GM12878 (cell line): ENCODE measurements at regions not wholly inside any gene's neighbourhood (a gene's known extent, or its start where the extent isn't known, plus 50 kb on each side); places are given as distances from the start of the nearest gene placed in this dataset.

Source experiments
- BHLHE40 ChIP-seq, 2 experiments: fragments of 450-650 bp in 1 of 2; IDR thresholded peaks; 2 replicates each; pipeline ENCODE4 v1.6.1; 2011 to 2017; ENCODE audit warnings: low read depth in 2 of 2, borderline replicate concordance in 1 of 2, improper control_type of control experiment in 1 of 2, low read length in 1 of 2, mild to moderate bottlenecking in 1 of 2
- CTCF ChIP-seq, 3 experiments: IDR thresholded peaks in 2 of 3; conservative IDR thresholded peaks in 1 of 3; 2 replicates each; pipeline ENCODE4 v1.5.1; 2011; ENCODE audit warnings: low read depth in 3 of 3, low read length in 3 of 3, mild to moderate bottlenecking in 3 of 3, control low read depth in 2 of 3, moderate library complexity in 2 of 3, inconsistent platforms in 1 of 3, mixed read lengths in 1 of 3; ENCODE audit not compliant: control insufficient read depth in 2 of 3, insufficient read depth in 1 of 3; ENCODE audit errors: extremely low read depth in 1 of 3
- EZH2 ChIP-seq: IDR thresholded peaks from 2 replicates; pipeline ENCODE4 v1.6.1; 2012; ENCODE audit warnings: low read depth, mild to moderate bottlenecking, control low read depth, inconsistent platforms, low read length, borderline replicate concordance; ENCODE audit not compliant: control insufficient read depth
- PKNOX1 ChIP-seq: fragments of 450-650 bp; IDR thresholded peaks from 2 replicates; pipeline ENCODE4 v1.6.1; 2016; ENCODE audit warnings: mild to moderate bottlenecking
- POLR2A ChIP-seq: IDR thresholded peaks from 2 replicates; pipeline ENCODE4 v1.6.1; 2011; ENCODE audit warnings: low read depth, mild to moderate bottlenecking, low read length
- RFX5 ChIP-seq: IDR thresholded peaks from 2 replicates; pipeline ENCODE4 v1.6.1; 2011; ENCODE audit warnings: low read depth, low read length, improper control_type of control experiment
- USF2 ChIP-seq: IDR thresholded peaks from 2 replicates; pipeline ENCODE4 v1.6.1; 2011; ENCODE audit warnings: low read depth, low read length, improper control_type of control experiment, borderline replicate concordance

- TF ChIP-seq PKNOX1: no peak
- no peak for TF ChIP-seq EZH2
- TF ChIP-seq BHLHE40 (IDR thresholded peaks at IDR 0.05; ENCODE audit: borderline replicate concordance in 1 of 2, low read depth in 2 of 2, low read length in 1 of 2): no peak
- no peak for TF ChIP-seq CTCF (IDR thresholded peaks at IDR 0.05 in 2 of 3, conservative IDR thresholded peaks at IDR 0.05 in 1 of 3; ENCODE audit: control insufficient read depth in 2 of 3, extremely low read depth in 1 of 3, insufficient read depth in 1 of 3, low read depth in 3 of 3, low read length in 3 of 3)
- TF ChIP-seq USF2: no peak
- no peak for TF ChIP-seq POLR2A
- no peak for TF ChIP-seq RFX5
Observed at GRCh38 chr22:49233507-49234100, 594.1 kb downstream of the BRD1 start.
